Keratinocyte (primary cell): ENCODE measurements at regions not wholly inside any gene's neighbourhood (a gene's known extent, or its start where the extent isn't known, plus 50 kb on each side); places are given as distances from the start of the nearest gene placed in this dataset.

Experiments
- CTCF ChIP-seq, 3 experiments: IDR thresholded peaks in 1 of 3; conservative IDR thresholded peaks in 1 of 3; optimal IDR thresholded peaks in 1 of 3; 2 replicates in 2 of 3; 3 replicates in 1 of 3; pipeline versions ENCODE3 to v1.5.1; 2011; ENCODE audit warnings: low read length in 3 of 3, mild to moderate bottlenecking in 3 of 3, moderate library complexity in 2 of 3, control low read depth in 1 of 3, inconsistent platforms in 1 of 3; ENCODE audit not compliant: insufficient read depth in 2 of 3; ENCODE audit errors: extremely low read depth in 1 of 3
- EZH2 ChIP-seq: IDR thresholded peaks from one replicate; pipeline ENCODE4 v1.6.1; 2012; ENCODE audit warnings: inconsistent platforms, mild to moderate bottlenecking, low read length, moderate library complexity

- TF ChIP-seq CTCF (optimal IDR thresholded peaks at IDR 0.05 in 1 of 3, IDR thresholded peaks at IDR 0.05 in 1 of 3, conservative IDR thresholded peaks at IDR 0.05 in 1 of 3; ENCODE audit: extremely low read depth in 1 of 3, insufficient read depth in 2 of 3, low read length in 3 of 3) = peak in 2 of 3 experiments; percentile 28 to 33
- no peak for TF ChIP-seq EZH2
These were observed 274.6 kb downstream of the LRATD1 start for GRCh38 chr2:14907014-14907612.
